Smooth muscle cell (in vitro differentiated cells): ENCODE measurements at regions not wholly inside any gene's neighbourhood (a gene's known extent, or its start where the extent isn't known, plus 50 kb on each side); places are given as distances from the start of the nearest gene placed in this dataset.

Experiments
- DNase-seq: peaks from one replicate; lab custom pipeline; 2025; ENCODE audit not compliant: unreplicated experiment; lab: John Stamatoyannopoulos, UW
- H2AFZ ChIP-seq: fragments of 200-600 bp; sonication (generic); 2 replicates; pipeline ENCODE4 v1.6.0; 2016; ENCODE audit warnings: antibody characterized with exemption, low read depth, mild to moderate bottlenecking
- H3F3A ChIP-seq: fragments of 200-600 bp; sonication (generic); 2 replicates; pipeline ENCODE4 v1.6.0; 2017; ENCODE audit warnings: antibody characterized with exemption, low read depth
- H3K27ac ChIP-seq: fragments of 200-600 bp; sonication (generic); 2 replicates; pipeline ENCODE4 v1.5.1; 2016; ENCODE audit warnings: low read depth, mild to moderate bottlenecking
- H3K27me3 ChIP-seq: fragments of 200-600 bp; sonication (generic); 2 replicates; pipeline ENCODE4 v1.6.1; 2016; ENCODE audit warnings: low read depth, mild to moderate bottlenecking
- H3K36me3 ChIP-seq: fragments of 200-600 bp; sonication (generic); 2 replicates; pipeline ENCODE4 v1.5.1; 2016; ENCODE audit warnings: low read depth
- H3K4me1 ChIP-seq: fragments of 200-600 bp; sonication (generic); 2 replicates; pipeline ENCODE4 v1.5.1; 2016; ENCODE audit warnings: low read depth
- H3K4me2 ChIP-seq: fragments of 200-600 bp; sonication (generic); 2 replicates; pipeline ENCODE4 v1.6.0; 2016; ENCODE audit warnings: mild to moderate bottlenecking
- H3K4me3 ChIP-seq: fragments of 200-600 bp; sonication (generic); 2 replicates; pipeline ENCODE4 v1.5.1; 2016; ENCODE audit warnings: mild to moderate bottlenecking
- H3K79me2 ChIP-seq: fragments of 200-600 bp; sonication (generic); 2 replicates; pipeline ENCODE4 v1.6.0; 2016; ENCODE audit warnings: low read depth, mild to moderate bottlenecking
- H3K9ac ChIP-seq: fragments of 200-600 bp; sonication (generic); 2 replicates; pipeline ENCODE4 v1.6.0; 2016; ENCODE audit warnings: low read depth
- H3K9me3 ChIP-seq: fragments of 200-600 bp; sonication (generic); replicated peaks from 2 replicates; pipeline ENCODE4 v1.5.1; 2016; ENCODE audit warnings: low read depth
- H4K20me1 ChIP-seq: fragments of 200-600 bp; sonication (generic); 2 replicates; pipeline ENCODE4 v1.6.0; 2016; ENCODE audit warnings: low read depth
- WGBS: methylation state at CpG from one replicate; pipeline ENCODE4 v1.1.7; 2016; ENCODE audit warnings: low lambda C conversion rate; 5-methylcytosine and 5-hydroxymethylcytosine counted together
- TF ChIP-seq, protein P1 (sequence below): fragments of 200-600 bp; sonication (generic); IDR thresholded peaks from 2 replicates; pipeline ENCODE4 v1.5.1; 2017; ENCODE audit warnings: borderline replicate concordance, mild to moderate bottlenecking, antibody characterized with exemption; ENCODE audit not compliant: insufficient read depth, poor library complexity, severe bottlenecking

DNA sequence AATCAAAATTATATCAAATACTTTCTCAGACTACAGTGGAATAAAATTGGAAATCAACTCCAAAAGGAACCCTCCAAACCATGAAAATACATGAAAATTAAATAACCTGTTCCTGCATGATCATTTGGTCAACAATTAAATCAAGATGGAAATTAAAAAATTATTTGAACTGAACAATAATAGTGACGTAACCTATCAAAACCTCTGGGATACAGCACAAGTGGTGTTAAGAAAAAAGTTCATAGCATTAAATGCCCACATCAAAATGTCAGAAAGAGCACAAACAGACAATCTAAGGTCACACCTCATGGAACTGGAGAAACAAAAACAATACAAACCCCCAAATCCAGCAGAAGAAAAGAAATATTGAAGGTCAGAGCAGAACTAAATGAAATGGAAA is 1460.7 kb downstream of the OLFM4 start:
- H3K4me1 ChIP-seq: no peaks in the 10 kb centered on the region
- H3K4me3 ChIP-seq: no peak overlapping the region
- no peaks in the 10 kb centered on the region for H3K9me3 ChIP-seq
- H2AFZ ChIP-seq: no peak overlapping the region
- no peaks in the 10 kb centered on the region for H3K27me3 ChIP-seq
- TF ChIP-seq, protein P1, sequence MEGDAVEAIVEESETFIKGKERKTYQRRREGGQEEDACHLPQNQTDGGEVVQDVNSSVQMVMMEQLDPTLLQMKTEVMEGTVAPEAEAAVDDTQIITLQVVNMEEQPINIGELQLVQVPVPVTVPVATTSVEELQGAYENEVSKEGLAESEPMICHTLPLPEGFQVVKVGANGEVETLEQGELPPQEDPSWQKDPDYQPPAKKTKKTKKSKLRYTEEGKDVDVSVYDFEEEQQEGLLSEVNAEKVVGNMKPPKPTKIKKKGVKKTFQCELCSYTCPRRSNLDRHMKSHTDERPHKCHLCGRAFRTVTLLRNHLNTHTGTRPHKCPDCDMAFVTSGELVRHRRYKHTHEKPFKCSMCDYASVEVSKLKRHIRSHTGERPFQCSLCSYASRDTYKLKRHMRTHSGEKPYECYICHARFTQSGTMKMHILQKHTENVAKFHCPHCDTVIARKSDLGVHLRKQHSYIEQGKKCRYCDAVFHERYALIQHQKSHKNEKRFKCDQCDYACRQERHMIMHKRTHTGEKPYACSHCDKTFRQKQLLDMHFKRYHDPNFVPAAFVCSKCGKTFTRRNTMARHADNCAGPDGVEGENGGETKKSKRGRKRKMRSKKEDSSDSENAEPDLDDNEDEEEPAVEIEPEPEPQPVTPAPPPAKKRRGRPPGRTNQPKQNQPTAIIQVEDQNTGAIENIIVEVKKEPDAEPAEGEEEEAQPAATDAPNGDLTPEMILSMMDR: no peak
- no peak overlapping the region for H3K4me2 ChIP-seq
- WGBS: 95% methylated on average over 1 of the region's 1 CpG
- H3K9ac ChIP-seq: no peak overlapping the region
- no peaks in the 10 kb centered on the region for H3K36me3 ChIP-seq
- H4K20me1 ChIP-seq: no peaks in the 10 kb centered on the region
- DNase-seq: no peak
- no peaks in the 10 kb centered on the region for H3F3A ChIP-seq
- H3K79me2 ChIP-seq: no peaks in the 10 kb centered on the region
- H3K27ac ChIP-seq: no peak overlapping the region

DNA sequence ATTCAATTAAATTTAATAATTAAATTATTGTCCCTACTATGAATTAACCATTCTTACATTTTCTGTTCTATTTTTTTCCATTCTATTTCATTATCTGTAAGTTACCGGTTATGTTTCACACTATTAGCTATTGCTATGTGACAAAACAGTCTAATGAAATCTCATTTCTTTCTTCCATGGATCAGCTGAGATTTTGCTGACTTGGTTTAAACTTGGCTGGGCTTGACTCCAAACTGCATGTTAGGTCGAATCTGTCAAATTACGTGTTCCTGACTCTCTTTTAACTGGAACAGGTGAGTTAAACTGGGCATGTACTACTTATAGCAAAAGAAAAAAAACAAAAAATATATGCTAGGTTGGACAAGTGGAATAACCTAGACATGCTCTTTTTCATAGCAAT is 1464.4 kb downstream of the OLFM4 start:
- WGBS: 87% methylated on average over 3 of the region's 3 CpGs
- Histone ChIP-seq H3K4me3 (no peak overlapping the region), H3K79me2 (no peaks in the 10 kb centered on the region), H3K27me3 (no peaks in the 10 kb centered on the region), H4K20me1 (no peaks in the 10 kb centered on the region), H3F3A (no peaks in the 10 kb centered on the region), H3K4me1 (no peaks in the 10 kb centered on the region), H3K27ac (no peak overlapping the region), H3K9me3 (no peaks in the 10 kb centered on the region), H3K4me2 (no peak overlapping the region), H3K36me3 (no peaks in the 10 kb centered on the region), H3K9ac (no peak overlapping the region), H2AFZ (no peak overlapping the region)
- TF ChIP-seq, protein P1: no peak
- DNase-seq: no peak

DNA sequence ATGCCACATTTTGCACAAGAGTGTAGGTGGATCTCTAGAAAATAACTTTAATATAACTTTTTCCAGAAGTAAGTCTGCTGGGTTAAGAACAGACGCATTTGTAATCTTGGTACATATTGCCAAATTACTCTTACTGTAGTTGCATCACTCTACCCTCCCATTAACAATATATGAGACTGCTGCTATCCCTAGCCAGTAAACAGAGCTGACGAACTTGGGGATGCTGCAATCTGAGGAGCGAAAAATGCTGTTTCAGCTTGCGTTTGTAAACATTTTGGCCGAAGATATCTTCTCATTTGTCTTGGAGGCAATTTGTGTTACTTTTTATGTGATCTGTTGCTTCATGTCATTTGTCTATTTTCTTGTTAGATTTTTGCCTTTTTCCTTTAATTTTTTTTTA is 1482.8 kb downstream of the OLFM4 start:
- TF ChIP-seq, protein P1: no peak
- no peak overlapping the region for H3K4me3 ChIP-seq

DNA sequence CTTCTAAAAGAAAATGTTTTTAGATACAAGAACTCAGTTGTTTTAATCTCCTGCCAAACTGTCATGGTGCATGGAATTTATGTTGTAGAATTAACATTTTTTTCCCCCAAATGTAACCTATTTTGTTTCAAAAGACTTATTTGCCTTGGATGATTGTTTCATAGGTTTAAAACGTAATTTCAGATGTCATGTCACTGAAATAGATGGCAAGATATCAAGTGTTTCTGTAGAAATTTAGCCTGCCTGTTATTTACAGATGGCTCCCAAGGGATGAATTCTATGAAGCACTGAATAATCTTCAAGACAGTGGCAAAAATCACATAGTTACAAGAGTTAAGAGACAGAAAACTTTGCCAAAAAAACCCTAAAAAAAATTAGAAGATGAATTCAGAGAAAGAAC is 1484.6 kb downstream of the OLFM4 start:
- WGBS: 57% methylated on average over 1 of the region's 1 CpG

More for the DNA sequence above, 1482.8 kb downstream of the OLFM4 start:
- H3K9ac ChIP-seq: no peak overlapping the region
- no peaks in the 10 kb centered on the region for H3K36me3 ChIP-seq
- no peaks in the 10 kb centered on the region for H3K9me3 ChIP-seq
- no peak for DNase-seq
- no peak overlapping the region for H2AFZ ChIP-seq
- H4K20me1 ChIP-seq: no peaks in the 10 kb centered on the region
- no peaks in the 10 kb centered on the region for H3K4me1 ChIP-seq
- 52% methylated on average over 5 of the region's 5 CpGs for WGBS
- no peak overlapping the region for H3K27ac ChIP-seq
- H3K27me3 ChIP-seq: no peaks in the 10 kb centered on the region
- H3K79me2 ChIP-seq: no peaks in the 10 kb centered on the region
- H3K4me2 ChIP-seq: peak overlapping the region; percentile 60
- no peaks in the 10 kb centered on the region for H3F3A ChIP-seq

More for the DNA sequence above, 1484.6 kb downstream of the OLFM4 start:
- Histone ChIP-seq H3K27ac (no peak overlapping the region), H3K4me3 (no peak overlapping the region), H3K4me1 (no peaks in the 10 kb centered on the region), H3F3A (no peaks in the 10 kb centered on the region), H3K27me3 (no peaks in the 10 kb centered on the region), H3K4me2 (no peak overlapping the region), H3K9ac (no peak overlapping the region), H2AFZ (no peak overlapping the region), H3K79me2 (no peaks in the 10 kb centered on the region), H3K9me3 (no peaks in the 10 kb centered on the region), H3K36me3 (no peaks in the 10 kb centered on the region), H4K20me1 (no peaks in the 10 kb centered on the region)
- DNase-seq: no peak
- TF ChIP-seq, protein P1: no peak
